Activated B cell treated with CpG ODN at 0.5 μM for 24 hours (primary cell): ENCODE measurements at regions not wholly inside any gene's neighbourhood (a gene's known extent, or its start where the extent isn't known, plus 50 kb on each side); places are given as distances from the start of the nearest gene placed in this dataset.
"Not testable (repeated sequence)": the region's sequence is repeated elsewhere in the genome, so short reads cannot be mapped to it uniquely, and the experiment has no call there.

Experiments used
- ATAC-seq: fragments of 200-7000 bp; cut with Tn5 transposase; one replicate; pipeline ENCODE4 v1.10.0; 2021; ENCODE audit warnings: low read depth, mild to moderate bottlenecking, moderate library complexity
- CTCF ChIA-PET: fragments of 350-600 bp; sonication (Branson Sonifier 250); formaldehyde crosslinking; loops from one replicate; lab custom pipeline; 2021; ENCODE audit warnings: antibody characterized with exemption; lab: Charles Lee
- POLR2A ChIA-PET: fragments of 350-600 bp; sonication (Branson Sonifier 250); formaldehyde crosslinking; loops from one replicate; lab custom pipeline; 2021; ENCODE audit warnings: antibody characterized with exemption; lab: Charles Lee
- DNase-seq: peaks from one replicate; pipeline ENCODE4 v3.0.0; 2022
- H3K27ac Mint-ChIP-seq: one replicate; pipeline ENCODE4 v1.8.0; 2020; ENCODE audit warnings: mixed read lengths
- H3K27me3 Mint-ChIP-seq: one replicate; pipeline ENCODE4 v1.8.0; 2021; ENCODE audit warnings: mixed read lengths
- H3K36me3 Mint-ChIP-seq: one replicate; pipeline ENCODE4 v1.8.0; 2021; ENCODE audit warnings: low read depth, mixed read lengths
- H3K4me1 Mint-ChIP-seq: one replicate; pipeline ENCODE4 v1.8.0; 2021; ENCODE audit warnings: mixed read lengths
- H3K4me3 Mint-ChIP-seq: one replicate; pipeline ENCODE4 v1.8.0; 2020; ENCODE audit warnings: mild to moderate bottlenecking, mixed read lengths
- H3K9me3 Mint-ChIP-seq: one replicate; pipeline ENCODE4 v1.8.0; 2020; ENCODE audit warnings: mixed read lengths
- intact Hi-C: fragments of 100-400 bp; cut with micrococcal nuclease; formaldehyde crosslinking; loops from one replicate; pipeline ENCODE4 v1.15.1; 2024
- TF ChIP-seq, protein P1 (sequence below): fragments of 200-600 bp; IDR thresholded peaks from one replicate; pipeline ENCODE4 v1.8.0; 2022; ENCODE audit warnings: antibody characterized with exemption, mild to moderate bottlenecking

DNA sequence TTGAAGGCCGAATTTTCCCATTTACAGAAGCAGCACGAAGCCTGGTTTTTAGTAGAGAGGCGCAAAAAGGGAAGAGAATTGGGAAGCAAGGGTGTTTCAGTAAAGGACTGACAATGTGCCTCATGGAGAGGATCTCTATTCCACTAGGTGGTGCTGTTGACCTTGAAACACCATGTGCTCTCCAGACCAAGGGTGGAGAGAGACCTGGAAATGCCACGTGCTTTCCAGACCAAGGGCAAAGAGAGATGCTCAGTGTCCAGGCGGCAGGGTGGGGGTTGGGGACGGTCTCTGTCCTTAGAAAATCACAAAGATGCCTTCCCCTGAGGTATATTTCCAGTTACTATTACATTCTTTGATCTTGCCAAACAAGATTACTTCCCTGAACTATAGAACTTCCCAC lies 425.3 kb downstream of the CSNK1G3 start:
- ChIA-PET CTCF (no interaction called here), POLR2A (no interaction called here)
- H3K27ac Mint-ChIP-seq: no peak overlapping the region
- H3K4me3 Mint-ChIP-seq: no peak overlapping the region
- no peak for ATAC-seq
- H3K27me3 Mint-ChIP-seq: no peaks in the 10 kb centered on the region
- H3K4me1 Mint-ChIP-seq: peaks cover 5% of the 10 kb centered on the region
- TF ChIP-seq, protein P1, sequence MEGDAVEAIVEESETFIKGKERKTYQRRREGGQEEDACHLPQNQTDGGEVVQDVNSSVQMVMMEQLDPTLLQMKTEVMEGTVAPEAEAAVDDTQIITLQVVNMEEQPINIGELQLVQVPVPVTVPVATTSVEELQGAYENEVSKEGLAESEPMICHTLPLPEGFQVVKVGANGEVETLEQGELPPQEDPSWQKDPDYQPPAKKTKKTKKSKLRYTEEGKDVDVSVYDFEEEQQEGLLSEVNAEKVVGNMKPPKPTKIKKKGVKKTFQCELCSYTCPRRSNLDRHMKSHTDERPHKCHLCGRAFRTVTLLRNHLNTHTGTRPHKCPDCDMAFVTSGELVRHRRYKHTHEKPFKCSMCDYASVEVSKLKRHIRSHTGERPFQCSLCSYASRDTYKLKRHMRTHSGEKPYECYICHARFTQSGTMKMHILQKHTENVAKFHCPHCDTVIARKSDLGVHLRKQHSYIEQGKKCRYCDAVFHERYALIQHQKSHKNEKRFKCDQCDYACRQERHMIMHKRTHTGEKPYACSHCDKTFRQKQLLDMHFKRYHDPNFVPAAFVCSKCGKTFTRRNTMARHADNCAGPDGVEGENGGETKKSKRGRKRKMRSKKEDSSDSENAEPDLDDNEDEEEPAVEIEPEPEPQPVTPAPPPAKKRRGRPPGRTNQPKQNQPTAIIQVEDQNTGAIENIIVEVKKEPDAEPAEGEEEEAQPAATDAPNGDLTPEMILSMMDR: peak; percentile 53
- H3K9me3 Mint-ChIP-seq: peaks cover 9% of the 10 kb centered on the region
- peak; percentile 24 for DNase-seq
- intact Hi-C loops: loop anchor here (1.0 to 10.0 kb wide), 5 partner anchors 588 to 1898 kb away; partner anchors contain the start of gene ZNF608
- H3K36me3 Mint-ChIP-seq: no peaks in the 10 kb centered on the region

DNA sequence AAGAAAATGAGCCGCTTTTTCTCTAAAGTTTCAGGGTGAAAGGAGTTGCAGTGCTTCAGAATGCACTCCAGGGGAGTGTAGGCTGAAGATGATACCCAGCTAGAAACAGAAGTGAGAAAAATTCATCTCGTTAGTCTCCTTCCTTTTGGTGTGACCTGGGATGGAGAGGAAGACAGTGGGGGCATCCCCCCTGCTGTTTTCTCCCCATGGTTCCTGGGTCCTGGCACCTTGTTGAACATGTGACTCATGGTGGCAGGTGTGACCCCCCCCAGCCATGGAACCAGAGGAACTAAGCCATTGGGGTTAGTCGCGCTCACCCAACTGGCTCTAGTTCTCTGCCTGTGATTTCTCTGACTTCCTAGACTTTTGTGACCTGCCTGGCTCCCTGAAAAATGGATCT lies 424.6 kb downstream of the CSNK1G3 start:
- POLR2A ChIA-PET: interaction anchor here (0.6 kb wide), 1 partner anchor 1791 kb away, joined by 3 read pairs; no protein-coding TSS in a partner anchor
- ATAC-seq (no peak), DNase-seq (no peak)
- Mint-ChIP-seq H3K27me3 (no peaks in the 10 kb centered on the region), H3K4me3 (no peak overlapping the region), H3K9me3 (peaks cover 6% of the 10 kb centered on the region), H3K4me1 (peaks cover 5% of the 10 kb centered on the region), H3K36me3 (no peaks in the 10 kb centered on the region), H3K27ac (no peak overlapping the region)
- CTCF ChIA-PET: no interaction called here
- intact Hi-C loops: loop anchor here (2.0 to 10.0 kb wide), 4 partner anchors 588 to 1398 kb away; partner anchors contain the start of gene ZNF608
- TF ChIP-seq, protein P1: no peak

DNA sequence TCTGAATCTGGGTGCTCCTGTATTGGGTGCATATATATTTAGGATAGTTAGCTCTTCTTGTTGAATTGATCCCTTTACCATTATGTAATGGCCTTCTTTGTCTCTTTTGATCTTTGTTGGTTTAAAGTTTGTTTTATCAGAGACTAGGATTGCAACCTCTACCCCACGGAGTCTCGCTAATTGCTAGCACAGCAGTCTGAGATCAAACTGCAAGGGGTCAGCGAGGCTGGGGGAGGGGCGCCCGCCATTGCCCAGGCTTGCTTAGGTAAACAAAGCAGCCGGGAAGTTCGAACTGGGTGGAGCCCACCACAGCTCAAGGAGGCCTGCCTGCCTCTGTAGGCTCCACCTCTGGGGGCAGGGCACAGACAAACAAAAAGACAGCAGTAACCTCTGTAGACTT lies 421.8 kb downstream of the CSNK1G3 start:
- H3K27ac Mint-ChIP-seq, H3K4me1 Mint-ChIP-seq, H3K36me3 Mint-ChIP-seq, H3K27me3 Mint-ChIP-seq, DNase-seq, H3K9me3 Mint-ChIP-seq, H3K4me3 Mint-ChIP-seq, ATAC-seq, CTCF ChIA-PET: not testable (repeated sequence)
- POLR2A ChIA-PET: interaction anchor here (0.6 kb wide), 1 partner anchor 1268 kb away, joined by 4 read pairs; no protein-coding TSS in a partner anchor
- intact Hi-C loops: loop anchor here (10.0 kb wide), 1 partner anchor 1401 kb away; no protein-coding TSS in a partner anchor

DNA sequence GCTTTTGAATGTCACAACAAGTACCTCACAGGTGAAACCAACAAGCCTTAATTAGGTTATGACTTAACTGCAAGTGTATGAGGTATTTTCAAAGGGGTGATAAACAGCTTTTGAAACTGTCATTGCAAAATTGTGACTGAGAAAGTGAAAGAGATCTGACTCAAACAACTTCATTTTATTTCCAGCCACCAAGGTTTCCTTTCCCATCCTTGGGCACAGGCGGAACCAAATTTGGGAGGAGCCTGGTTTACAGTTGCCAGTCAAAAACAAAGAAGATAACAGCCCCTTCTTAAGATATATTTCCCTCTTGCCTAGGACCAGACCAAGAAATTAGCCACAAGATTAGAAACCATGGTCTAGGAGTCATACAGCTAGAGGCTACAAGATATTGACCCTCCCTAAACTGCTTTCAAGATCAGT lies 417.1 kb downstream of the CSNK1G3 start:
- H3K9me3 Mint-ChIP-seq: no peaks in the 10 kb centered on the region
- CTCF ChIA-PET: no interaction called here
- ATAC-seq: no peak

DNA sequence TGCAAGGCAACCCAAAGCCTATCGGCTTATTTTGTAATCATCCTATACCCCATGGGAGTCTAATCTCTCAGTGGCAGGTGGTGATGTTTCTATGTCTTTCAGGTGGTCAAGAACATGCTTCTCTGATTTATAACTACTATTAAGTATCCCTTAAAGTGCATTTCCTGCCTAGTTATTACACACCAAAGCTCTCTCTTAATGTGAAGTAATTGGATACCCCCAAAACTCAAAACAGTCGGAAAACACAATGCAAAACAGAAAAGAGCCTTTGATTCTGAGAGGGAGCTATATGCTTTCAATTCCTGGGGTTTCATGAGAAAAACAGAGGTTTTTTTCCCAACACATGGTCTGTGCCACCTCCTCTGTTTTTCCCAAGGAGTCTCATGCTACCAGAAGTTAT lies 416.4 kb downstream of the CSNK1G3 start:
- Mint-ChIP-seq H3K4me1 (no peaks in the 10 kb centered on the region), H3K4me3 (no peak overlapping the region), H3K27me3 (no peaks in the 10 kb centered on the region), H3K9me3 (no peaks in the 10 kb centered on the region), H3K36me3 (no peaks in the 10 kb centered on the region), H3K27ac (no peak overlapping the region)
- ChIA-PET POLR2A (no interaction called here), CTCF (no interaction called here)
- TF ChIP-seq, protein P1: no peak
- no peak for ATAC-seq
- intact Hi-C loops: no loop called here
- no peak for DNase-seq

More for the DNA sequence above, 417.1 kb downstream of the CSNK1G3 start:
- no peaks in the 10 kb centered on the region for H3K27me3 Mint-ChIP-seq
- POLR2A ChIA-PET: no interaction called here
- intact Hi-C loops: no loop called here
- DNase-seq: no peak
- no peaks in the 10 kb centered on the region for H3K4me1 Mint-ChIP-seq
- TF ChIP-seq, protein P1: no peak
- H3K36me3 Mint-ChIP-seq: no peaks in the 10 kb centered on the region
- no peak overlapping the region for H3K4me3 Mint-ChIP-seq
- H3K27ac Mint-ChIP-seq: no peak overlapping the region

DNA sequence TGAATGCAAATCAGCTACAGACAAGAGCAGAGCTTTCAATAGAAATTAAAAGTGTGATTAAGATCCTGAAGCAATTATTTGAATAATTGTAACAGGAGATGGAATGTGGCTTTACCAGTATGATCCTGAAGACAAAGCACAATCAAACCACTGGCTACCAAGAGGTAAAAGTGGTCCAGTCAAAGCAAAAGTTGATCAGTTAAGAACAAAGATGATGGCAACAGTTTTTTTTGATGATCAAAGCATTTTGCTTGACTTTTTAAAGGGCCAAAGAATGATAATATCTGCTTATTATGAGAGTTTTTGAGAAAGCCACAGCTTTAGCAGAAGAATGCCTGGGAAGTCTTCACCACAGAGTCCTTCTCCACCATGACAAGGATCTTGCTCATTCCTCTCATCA lies 409.2 kb downstream of the CSNK1G3 start:
- no peak for ATAC-seq
- H3K27me3 Mint-ChIP-seq: no peaks in the 10 kb centered on the region
- H3K4me1 Mint-ChIP-seq: no peaks in the 10 kb centered on the region
- no peak overlapping the region for H3K27ac Mint-ChIP-seq
- intact Hi-C loops: no loop called here
- H3K36me3 Mint-ChIP-seq: no peaks in the 10 kb centered on the region
- no peak overlapping the region for H3K4me3 Mint-ChIP-seq
- ChIA-PET CTCF (no interaction called here), POLR2A (no interaction called here)
- no peaks in the 10 kb centered on the region for H3K9me3 Mint-ChIP-seq
- TF ChIP-seq, protein P1: no peak
- no peak for DNase-seq
